ENCODE measurements at regions not wholly inside any gene's neighbourhood (a gene's known extent, or its start where the extent isn't known, plus 50 kb on each side); places are given as distances from the start of the nearest gene placed in this dataset.

GRCh38 chr5:12488161-12488560 lies 583.9 kb upstream of the CTNND2 start:
- Histone ChIP-seq H3K4me1 (no peaks in the 10 kb centered on the region), H3K4me3 (no peak overlapping the region), H3K9me3 (no peaks in the 10 kb centered on the region), H3K27ac (no peak overlapping the region), H3K27me3 (no peaks in the 10 kb centered on the region), H3K36me3 (no peaks in the 10 kb centered on the region)
- ATAC-seq (ENCODE audit: low FRiP score in 2 of 2): no peak
- no peak for DNase-seq
- TF ChIP-seq POLR2AphosphoS5 (IDR thresholded peaks at IDR 0.05) (no peak), EP300 (IDR thresholded peaks at IDR 0.05) (no peak)
- 38 to 62% methylated on average over 1 to 3 of the region's 3 CpGs for WGBS, 2 donors

- H3K27ac ChIP-seq: no peak overlapping the region
- no peak for ATAC-seq (ENCODE audit: low FRiP score in 2 of 2)
- TF ChIP-seq POLR2AphosphoS5 (IDR thresholded peaks at IDR 0.05): no peak
- no peak for TF ChIP-seq CTCF (IDR thresholded peaks at IDR 0.05)
- no peak for TF ChIP-seq EP300 (IDR thresholded peaks at IDR 0.05)
- no peak for TF ChIP-seq POLR2A (IDR thresholded peaks at IDR 0.05)
Measured at GRCh38 chr5:12480487-12480886, 576.2 kb upstream of the CTNND2 start.

GRCh38 chr5:12477554-12477953 lies 573.3 kb upstream of the CTNND2 start:
- Histone ChIP-seq H3K27me3 (no peaks in the 10 kb centered on the region), H3K27ac (no peak overlapping the region), H3K4me3 (no peak overlapping the region), H3K4me1 (no peaks in the 10 kb centered on the region), H3K36me3 (no peaks in the 10 kb centered on the region), H3K9me3 (no peaks in the 10 kb centered on the region)
- WGBS, 2 donors: 78 to 93% methylated on average over 2 of the region's 2 CpGs
- no peak for TF ChIP-seq POLR2AphosphoS5 (IDR thresholded peaks at IDR 0.05)
- no peak for TF ChIP-seq CTCF (IDR thresholded peaks at IDR 0.05)
- TF ChIP-seq POLR2A (IDR thresholded peaks at IDR 0.05): no peak
- no peak for TF ChIP-seq EP300 (IDR thresholded peaks at IDR 0.05)
- DNase-seq: no peak
- no peak for ATAC-seq (ENCODE audit: low FRiP score in 2 of 2)

More at GRCh38 chr5:12480487-12480886, 576.2 kb upstream of the CTNND2 start:
- Histone ChIP-seq H3K4me3 (no peak overlapping the region), H3K9me3 (no peaks in the 10 kb centered on the region), H3K36me3 (no peaks in the 10 kb centered on the region), H3K27me3 (no peaks in the 10 kb centered on the region), H3K4me1 (no peaks in the 10 kb centered on the region)
- DNase-seq: no peak
- WGBS, 2 donors: 78 to 79% methylated on average over 3 of the region's 3 CpGs

- H3K4me1 ChIP-seq: no peaks in the 10 kb centered on the region
- TF ChIP-seq EP300 (IDR thresholded peaks at IDR 0.05) (no peak), POLR2AphosphoS5 (IDR thresholded peaks at IDR 0.05) (no peak), CTCF (IDR thresholded peaks at IDR 0.05) (no peak), POLR2A (IDR thresholded peaks at IDR 0.05) (no peak)
- 98% methylated on average over 4 of the region's 4 CpGs; no CpG with 5 or more reads in 1 of the 2 donors for WGBS, 2 donors
- no peak overlapping the region for H3K27ac ChIP-seq
- no peaks in the 10 kb centered on the region for H3K27me3 ChIP-seq
- no peak overlapping the region for H3K4me3 ChIP-seq
- DNase-seq (peak in 1 of 2 donors; percentile 18), ATAC-seq (ENCODE audit: low FRiP score in 2 of 2) (peak in 1 of 2 donors; percentile 29)
- no peaks in the 10 kb centered on the region for H3K36me3 ChIP-seq
- no peaks in the 10 kb centered on the region for H3K9me3 ChIP-seq
Measured at GRCh38 chr5:12467799-12468198, 563.6 kb upstream of the CTNND2 start.

- Histone ChIP-seq H3K4me1 (no peaks in the 10 kb centered on the region), H3K36me3 (no peaks in the 10 kb centered on the region), H3K27me3 (no peaks in the 10 kb centered on the region), H3K27ac (no peak overlapping the region), H3K9me3 (no peaks in the 10 kb centered on the region), H3K4me3 (no peak overlapping the region)
- DNase-seq (no peak), ATAC-seq (ENCODE audit: low FRiP score in 2 of 2) (no peak)
- no peak for TF ChIP-seq POLR2A (IDR thresholded peaks at IDR 0.05)
- TF ChIP-seq CTCF (IDR thresholded peaks at IDR 0.05): no peak
- TF ChIP-seq EP300 (IDR thresholded peaks at IDR 0.05): no peak
- no peak for TF ChIP-seq POLR2AphosphoS5 (IDR thresholded peaks at IDR 0.05)
- WGBS, 2 donors: 67 to 76% methylated on average over 8 of the region's 8 CpGs
Measured at GRCh38 chr5:12460493-12461261, 556.4 kb upstream of the CTNND2 start.

All from upper lobe of left lung (tissue), 6 donors.